Brain microvascular endothelial cell (primary cell): ENCODE measurements at regions not wholly inside any gene's neighbourhood (a gene's known extent, or its start where the extent isn't known, plus 50 kb on each side); places are given as distances from the start of the nearest gene placed in this dataset.

Source experiments
- DNase-seq: peaks from one replicate; pipeline ENCODE4 v3.0.0-alpha.2; 2020
- H3K27ac ChIP-seq: fragments of 250-450 bp; sonication (Bioruptor Pico); 2 replicates; pipeline ENCODE4 v1.5.1; 2020; ENCODE audit warnings: mild to moderate bottlenecking, moderate library complexity
- H3K27me3 ChIP-seq: fragments of 250-450 bp; sonication (Bioruptor Pico); replicated peaks from 2 replicates; pipeline ENCODE4 v1.5.1; 2020; ENCODE audit warnings: mild to moderate bottlenecking
- H3K36me3 ChIP-seq: fragments of 250-450 bp; sonication (Bioruptor Pico); replicated peaks from 2 replicates; pipeline ENCODE4 v1.5.1; 2020; ENCODE audit warnings: mild to moderate bottlenecking
- H3K4me3 ChIP-seq: 2 replicates; pipeline ENCODE4 v1.5.1; 2011; ENCODE audit warnings: low read depth, mild to moderate bottlenecking, control low read depth, low read length, moderate library complexity
- CTCF ChIP-seq: IDR thresholded peaks from 2 replicates; pipeline ENCODE4 v1.5.1; 2011; ENCODE audit warnings: low read depth, mild to moderate bottlenecking, moderate library complexity, low read length, control low read depth, inconsistent platforms; ENCODE audit errors: missing control alignments
- in situ Hi-C: cut with HindIII; loops from 2 replicates; pipeline ENCODE4 v1.10.0; 2017; ENCODE audit warnings: low sequenced_read_pairs, low pct_ligation_motif_present

- in situ Hi-C loops, result no loop called here
- no peaks in the 10 kb centered on the region for H3K36me3 ChIP-seq
- H3K4me3 ChIP-seq, result no peak overlapping the region
- TF ChIP-seq CTCF, result no peak
- H3K27me3 ChIP-seq, result no peaks in the 10 kb centered on the region
- no peak overlapping the region for H3K27ac ChIP-seq
- DNase-seq, result no peak
Measured at GRCh38 chr2:155030296-155030695, 331.8 kb downstream of the KCNJ3 start.

- Histone ChIP-seq H3K36me3 (no peaks in the 10 kb centered on the region), H3K27me3 (no peaks in the 10 kb centered on the region), H3K4me3 (no peak overlapping the region), H3K27ac (no peak overlapping the region)
- no peak for TF ChIP-seq CTCF
- DNase-seq, result no peak
- in situ Hi-C loops, result no loop called here
Measured at GRCh38 chr2:155026651-155027174, 328.2 kb downstream of the KCNJ3 start.

GRCh38 chr2:155023674-155024073, 325.2 kb downstream of the KCNJ3 start:
- no peak for TF ChIP-seq CTCF
- Histone ChIP-seq H3K36me3 (no peaks in the 10 kb centered on the region), H3K27me3 (no peaks in the 10 kb centered on the region), H3K4me3 (no peak overlapping the region), H3K27ac (no peak overlapping the region)
- in situ Hi-C loops, result no loop called here
- DNase-seq, result no peak

- TF ChIP-seq CTCF, result no peak
- DNase-seq, result no peak
- Histone ChIP-seq H3K27ac (no peak overlapping the region), H3K4me3 (no peak overlapping the region), H3K36me3 (no peaks in the 10 kb centered on the region), H3K27me3 (no peaks in the 10 kb centered on the region)
- in situ Hi-C loops, result no loop called here
Measured at GRCh38 chr2:155022531-155022930, 324.0 kb downstream of the KCNJ3 start.

GRCh38 chr2:155021618-155022017, 323.1 kb downstream of the KCNJ3 start:
- in situ Hi-C loops, result no loop called here
- TF ChIP-seq CTCF, result no peak
- H3K36me3 ChIP-seq, result no peaks in the 10 kb centered on the region
- H3K27me3 ChIP-seq, result no peaks in the 10 kb centered on the region
- no peak overlapping the region for H3K27ac ChIP-seq
- no peak overlapping the region for H3K4me3 ChIP-seq
- DNase-seq, result no peak

GRCh38 chr2:155020246-155020645, 321.8 kb downstream of the KCNJ3 start:
- H3K27ac ChIP-seq, result no peak overlapping the region
- no peak for TF ChIP-seq CTCF
- H3K27me3 ChIP-seq, result no peaks in the 10 kb centered on the region
- H3K4me3 ChIP-seq, result no peak overlapping the region
- in situ Hi-C loops, result no loop called here
- no peak for DNase-seq
- H3K36me3 ChIP-seq, result no peaks in the 10 kb centered on the region
